SK-N-SH treated with all-trans-retinoic acid at 6 μM for 48 hours (cell line): ENCODE measurements at regions not wholly inside any gene's neighbourhood (a gene's known extent, or its start where the extent isn't known, plus 50 kb on each side); places are given as distances from the start of the nearest gene placed in this dataset.

Experiments used
- ATAC-seq: fragments of 200-7000 bp; cut with Tn5 transposase; 3 replicates; pipeline ENCODE4 v1.9.1; 2020; ENCODE audit warnings: mild to moderate bottlenecking, moderate library complexity
- BACH2 ChIP-seq: fragments of 250-450 bp; sonication (Bioruptor Pico); IDR thresholded peaks from 2 replicates; pipeline ENCODE4 v1.9.0; 2021; ENCODE audit warnings: mild to moderate bottlenecking, borderline replicate concordance
- CREB5 ChIP-seq: fragments of 250-450 bp; sonication (Bioruptor Pico); IDR thresholded peaks from 2 replicates; pipeline ENCODE4 v1.5.1; 2020; ENCODE audit warnings: low read depth, mild to moderate bottlenecking, moderate library complexity
- CSDC2 ChIP-seq: fragments of 250-450 bp; sonication (Bioruptor Pico); IDR thresholded peaks from 2 replicates; pipeline ENCODE4 v1.5.0; 2020; ENCODE audit warnings: mild to moderate bottlenecking, moderate library complexity
- CSRNP3 ChIP-seq: fragments of 250-450 bp; sonication (Bioruptor Pico); IDR thresholded peaks from 2 replicates; pipeline ENCODE4 v1.5.1; 2021; ENCODE audit warnings: mild to moderate bottlenecking, moderate library complexity
- ESRRG ChIP-seq: fragments of 250-450 bp; sonication (Bioruptor Pico); IDR thresholded peaks from 2 replicates; pipeline ENCODE4 v1.6.1; 2021; ENCODE audit warnings: mild to moderate bottlenecking
- GLIS3 ChIP-seq: fragments of 250-450 bp; sonication (Bioruptor Pico); IDR thresholded peaks from 2 replicates; pipeline ENCODE4 v1.5.0; 2020; ENCODE audit warnings: mild to moderate bottlenecking, moderate library complexity
- ISL1 ChIP-seq: fragments of 250-450 bp; sonication (Bioruptor Pico); IDR thresholded peaks from 2 replicates; pipeline ENCODE4 v2.1.2; 2022; ENCODE audit warnings: mild to moderate bottlenecking, moderate library complexity
- OSR1 ChIP-seq: fragments of 250-450 bp; sonication (Bioruptor Pico); IDR thresholded peaks from 2 replicates; pipeline ENCODE4 v1.8.0; 2022; ENCODE audit warnings: moderate library complexity, mild to moderate bottlenecking, inconsistent platforms
- PATZ1 ChIP-seq: fragments of 250-450 bp; sonication (Bioruptor Pico); IDR thresholded peaks from 2 replicates; pipeline ENCODE4 v1.8.0; 2020; ENCODE audit warnings: mild to moderate bottlenecking, moderate library complexity, borderline replicate concordance
- POU6F1 ChIP-seq: fragments of 250-450 bp; sonication (Bioruptor Pico); IDR thresholded peaks from 2 replicates; pipeline ENCODE4 v1.8.0; 2021; ENCODE audit warnings: low read depth, mild to moderate bottlenecking, moderate library complexity, borderline replicate concordance
- PPARA ChIP-seq: fragments of 250-450 bp; sonication (Bioruptor Pico); IDR thresholded peaks from 2 replicates; pipeline ENCODE4 v1.5.0; 2020; ENCODE audit warnings: mild to moderate bottlenecking, borderline replicate concordance
- RARB ChIP-seq: fragments of 250-450 bp; sonication (Bioruptor Pico); IDR thresholded peaks from 2 replicates; pipeline ENCODE4 v1.8.0; 2021; ENCODE audit warnings: mild to moderate bottlenecking, moderate library complexity
- SNAI2 ChIP-seq: fragments of 250-450 bp; sonication (Bioruptor Pico); IDR thresholded peaks from 2 replicates; pipeline ENCODE4 v1.5.0; 2020; ENCODE audit warnings: mild to moderate bottlenecking, moderate library complexity
- TCF4 ChIP-seq: fragments of 250-450 bp; sonication (Bioruptor Pico); IDR thresholded peaks from 2 replicates; pipeline ENCODE4 v1.8.0; 2021; ENCODE audit warnings: mild to moderate bottlenecking, moderate library complexity, borderline replicate concordance
- TOX ChIP-seq: fragments of 250-450 bp; sonication (Bioruptor Pico); IDR thresholded peaks from 2 replicates; pipeline ENCODE4 v1.8.0; 2021; ENCODE audit warnings: mild to moderate bottlenecking, moderate library complexity, borderline replicate concordance
- TSHZ2 ChIP-seq: fragments of 250-450 bp; sonication (Bioruptor Pico); IDR thresholded peaks from 2 replicates; pipeline ENCODE4 v1.5.0; 2020; ENCODE audit warnings: mild to moderate bottlenecking, moderate library complexity
- ZC3H10 ChIP-seq: fragments of 250-450 bp; sonication (Bioruptor Pico); IDR thresholded peaks from 2 replicates; pipeline ENCODE4 v1.5.1; 2021; ENCODE audit warnings: mild to moderate bottlenecking, moderate library complexity
- ZFP3 ChIP-seq: fragments of 250-450 bp; sonication (Bioruptor Pico); IDR thresholded peaks from 2 replicates; pipeline ENCODE4 v1.5.0; 2020; ENCODE audit warnings: mild to moderate bottlenecking, moderate library complexity
- ZFP30 ChIP-seq: fragments of 450-650 bp; formaldehyde crosslinking; IDR thresholded peaks from 2 replicates; pipeline ENCODE4 v1.5.0; 2022; ENCODE audit warnings: mild to moderate bottlenecking, moderate library complexity
- ZNF565 ChIP-seq: fragments of 450-650 bp; formaldehyde crosslinking; conservative IDR thresholded peaks from 2 replicates; pipeline ENCODE4 v1.5.0; 2020; ENCODE audit warnings: low read depth, mild to moderate bottlenecking, moderate library complexity
- ZNF8 ChIP-seq: fragments of 450-650 bp; formaldehyde crosslinking; IDR thresholded peaks from 2 replicates; pipeline ENCODE4 v1.5.0; 2020; ENCODE audit warnings: mild to moderate bottlenecking, moderate library complexity

- TF ChIP-seq SNAI2 (CRISPR knock-in tag) (no peak), ISL1 (no peak), ZNF565 (CRISPR knock-in tag) (no peak), ZFP30 (CRISPR knock-in tag) (no peak), TSHZ2 (CRISPR knock-in tag) (no peak), ESRRG (no peak), PPARA (CRISPR knock-in tag) (no peak), BACH2 (CRISPR knock-in tag) (no peak)
- ATAC-seq: no peak
Measured at GRCh38 chr12:34215893-34216285, 193.6 kb downstream of the ALG10 start.

GRCh38 chr12:34217660-34218059, 195.4 kb downstream of the ALG10 start:
- TF ChIP-seq ESRRG (no peak), SNAI2 (CRISPR knock-in tag) (no peak), ZNF8 (CRISPR knock-in tag) (no peak), ZC3H10 (CRISPR knock-in tag) (no peak), CREB5 (CRISPR knock-in tag) (no peak), PATZ1 (CRISPR knock-in tag) (no peak), POU6F1 (no peak), TOX (no peak), TCF4 (CRISPR knock-in tag) (no peak), ZFP3 (no peak), CSDC2 (CRISPR knock-in tag) (no peak), RARB (no peak), CSRNP3 (no peak), PPARA (CRISPR knock-in tag) (no peak)
- TF ChIP-seq, all 23 proteins: peak for 0
- no peak for ATAC-seq

GRCh38 chr12:34218193-34219045, 196.1 kb downstream of the ALG10 start:
- peak; percentile 96 for ATAC-seq
- TF ChIP-seq PATZ1 (CRISPR knock-in tag) (no peak), RARB (no peak), TCF4 (CRISPR knock-in tag) (no peak), GLIS3 (CRISPR knock-in tag) (no peak), ZC3H10 (CRISPR knock-in tag) (no peak), BACH2 (CRISPR knock-in tag) (no peak), POU6F1 (no peak), ZFP30 (CRISPR knock-in tag) (no peak), TOX (no peak), ISL1 (no peak), OSR1 (no peak)
